ENCODE measurements at regions not wholly inside any gene's neighbourhood (a gene's known extent, or its start where the extent isn't known, plus 50 kb on each side); places are given as distances from the start of the nearest gene placed in this dataset.

DNA sequence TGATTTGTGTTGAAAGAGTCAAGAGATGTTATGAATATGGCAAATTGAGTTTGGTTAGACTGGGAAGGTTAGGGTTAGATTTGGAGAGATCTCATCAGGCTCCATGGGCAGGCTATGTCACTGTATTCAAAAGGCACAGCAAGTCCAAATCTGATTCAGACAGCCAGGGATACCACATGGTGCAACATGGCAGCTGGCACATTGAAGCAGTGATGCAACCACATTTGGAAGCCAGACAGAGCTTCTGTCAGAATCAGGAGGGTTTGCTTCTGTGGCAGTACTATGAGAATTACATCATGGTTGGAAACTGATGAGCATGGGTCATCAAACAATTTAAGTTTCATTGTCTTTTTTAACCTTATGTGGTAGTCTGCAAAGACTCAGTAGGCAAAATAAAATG lies 772.2 kb downstream of the SUCLG1 start:
- no peak for TF ChIP-seq POLR2A (IDR thresholded peaks at IDR 0.05)
- TF ChIP-seq, protein P1, sequence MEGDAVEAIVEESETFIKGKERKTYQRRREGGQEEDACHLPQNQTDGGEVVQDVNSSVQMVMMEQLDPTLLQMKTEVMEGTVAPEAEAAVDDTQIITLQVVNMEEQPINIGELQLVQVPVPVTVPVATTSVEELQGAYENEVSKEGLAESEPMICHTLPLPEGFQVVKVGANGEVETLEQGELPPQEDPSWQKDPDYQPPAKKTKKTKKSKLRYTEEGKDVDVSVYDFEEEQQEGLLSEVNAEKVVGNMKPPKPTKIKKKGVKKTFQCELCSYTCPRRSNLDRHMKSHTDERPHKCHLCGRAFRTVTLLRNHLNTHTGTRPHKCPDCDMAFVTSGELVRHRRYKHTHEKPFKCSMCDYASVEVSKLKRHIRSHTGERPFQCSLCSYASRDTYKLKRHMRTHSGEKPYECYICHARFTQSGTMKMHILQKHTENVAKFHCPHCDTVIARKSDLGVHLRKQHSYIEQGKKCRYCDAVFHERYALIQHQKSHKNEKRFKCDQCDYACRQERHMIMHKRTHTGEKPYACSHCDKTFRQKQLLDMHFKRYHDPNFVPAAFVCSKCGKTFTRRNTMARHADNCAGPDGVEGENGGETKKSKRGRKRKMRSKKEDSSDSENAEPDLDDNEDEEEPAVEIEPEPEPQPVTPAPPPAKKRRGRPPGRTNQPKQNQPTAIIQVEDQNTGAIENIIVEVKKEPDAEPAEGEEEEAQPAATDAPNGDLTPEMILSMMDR (IDR thresholded peaks at IDR 0.05), result no peak

All from heart left ventricle (tissue), 13 donors.